ENCODE measurements at regions not wholly inside any gene's neighbourhood (a gene's known extent, or its start where the extent isn't known, plus 50 kb on each side); places are given as distances from the start of the nearest gene placed in this dataset.
"Not testable (repeated sequence)": the region's sequence is repeated elsewhere in the genome, so short reads cannot be mapped to it uniquely, and the experiment has no call there.

GRCh38 chr4:111136438-111136837 is 513.6 kb upstream of the PITX2 start:
- DNase-seq (ENCODE audit: low read depth): no peak

GRCh38 chr4:111136967-111137366 is 514.1 kb upstream of the PITX2 start:
- DNase-seq (ENCODE audit: low read depth): no peak

GRCh38 chr4:111143510-111143909 is 520.6 kb upstream of the PITX2 start:
- no peak for DNase-seq (ENCODE audit: low read depth)

- no peak for DNase-seq (ENCODE audit: low read depth)
Measured at GRCh38 chr4:111154934-111155333, 532.1 kb upstream of the PITX2 start.

GRCh38 chr4:111164556-111164955 is 541.7 kb upstream of the PITX2 start:
- DNase-seq (ENCODE audit: low read depth): not testable (repeated sequence)

- no peak for DNase-seq (ENCODE audit: low read depth)
Measured at GRCh38 chr4:111174331-111174730, 551.5 kb upstream of the PITX2 start.

GRCh38 chr4:111178231-111178630 is 555.4 kb upstream of the PITX2 start:
- DNase-seq (ENCODE audit: low read depth): no peak

- no peak for DNase-seq (ENCODE audit: low read depth)
Measured at GRCh38 chr4:111187108-111187507, 564.2 kb upstream of the PITX2 start.

- peak; percentile 1 for DNase-seq (ENCODE audit: low read depth)
Measured at GRCh38 chr4:111198446-111198845, 575.6 kb upstream of the PITX2 start.

- no peak for DNase-seq (ENCODE audit: low read depth)
Measured at GRCh38 chr4:111204797-111205196, 581.9 kb upstream of the PITX2 start.

GRCh38 chr4:111208970-111209369 is 586.1 kb upstream of the PITX2 start:
- no peak for DNase-seq (ENCODE audit: low read depth)

- DNase-seq (ENCODE audit: low read depth): no peak
Measured at GRCh38 chr4:111209706-111210105, 586.8 kb upstream of the PITX2 start.

GRCh38 chr4:111210595-111210994 is 587.7 kb upstream of the PITX2 start:
- DNase-seq (ENCODE audit: low read depth): no peak

- DNase-seq (ENCODE audit: low read depth): peak; percentile 3
Measured at GRCh38 chr4:111213531-111213930, 590.7 kb upstream of the PITX2 start.

GRCh38 chr4:111214371-111214770 is 591.5 kb upstream of the PITX2 start:
- no peak for DNase-seq (ENCODE audit: low read depth)

GRCh38 chr4:111215755-111216154 is 592.9 kb upstream of the PITX2 start:
- no peak for DNase-seq (ENCODE audit: low read depth)

- DNase-seq (ENCODE audit: low read depth): no peak
Measured at GRCh38 chr4:111216791-111217190, 593.9 kb upstream of the PITX2 start.

GRCh38 chr4:111221371-111221770 is 598.5 kb upstream of the PITX2 start:
- DNase-seq (ENCODE audit: low read depth): no peak

GRCh38 chr4:111228396-111228795 is 605.5 kb upstream of the PITX2 start:
- peak; percentile 4 for DNase-seq (ENCODE audit: low read depth)

- peak; percentile 25 for DNase-seq (ENCODE audit: low read depth)
Measured at GRCh38 chr4:111228874-111229273, 606.0 kb upstream of the PITX2 start.

GRCh38 chr4:111230265-111230664 is 607.4 kb upstream of the PITX2 start:
- no peak for DNase-seq (ENCODE audit: low read depth)

GRCh38 chr4:111231281-111231680 is 608.4 kb upstream of the PITX2 start:
- no peak for DNase-seq (ENCODE audit: low read depth)

GRCh38 chr4:111234939-111235338 is 612.1 kb upstream of the PITX2 start:
- no peak for DNase-seq (ENCODE audit: low read depth)

GRCh38 chr4:111263836-111264235 is 641.0 kb upstream of the PITX2 start:
- DNase-seq (ENCODE audit: low read depth): no peak

GRCh38 chr4:111266937-111267336 is 644.1 kb upstream of the PITX2 start:
- DNase-seq (ENCODE audit: low read depth): no peak

Measured in renal cortical epithelial cell (primary cell).